Pons (tissue), 1 donor: ENCODE measurements at regions not wholly inside any gene's neighbourhood (a gene's known extent, or its start where the extent isn't known, plus 50 kb on each side); places are given as distances from the start of the nearest gene placed in this dataset.
"Not testable (repeated sequence)": the region's sequence is repeated elsewhere in the genome, so short reads cannot be mapped to it uniquely, and the experiment has no call there.

Source experiments
- DNase-seq: peaks from one replicate; pipeline ENCODE4 v3.0.0-alpha.2; 2016; ENCODE audit warnings: low spot score

- no peak for DNase-seq
Measured at GRCh38 chr5:50343715-50344114, 97.4 kb downstream of the EMB start.

GRCh38 chr5:50340757-50341156, 100.3 kb downstream of the EMB start:
- no peak for DNase-seq

- not testable (repeated sequence) for DNase-seq
Measured at GRCh38 chr5:50330633-50331032, 110.5 kb downstream of the EMB start.

- no peak for DNase-seq
Measured at GRCh38 chr5:50328193-50328729, 112.8 kb downstream of the EMB start.

GRCh38 chr5:50325237-50325832, 115.8 kb downstream of the EMB start:
- peak; percentile 20 for DNase-seq

- DNase-seq = no peak
Measured at GRCh38 chr5:50320131-50320749, 120.8 kb downstream of the EMB start.

- no peak for DNase-seq
Measured at GRCh38 chr5:50318220-50318619, 122.9 kb downstream of the EMB start.

GRCh38 chr5:50306488-50306887, 134.6 kb downstream of the EMB start:
- not testable (repeated sequence) for DNase-seq

GRCh38 chr5:50302815-50303490, 138.1 kb downstream of the EMB start:
- DNase-seq = no peak

- no peak for DNase-seq
Measured at GRCh38 chr5:50301756-50302155, 139.3 kb downstream of the EMB start.

GRCh38 chr5:50300878-50301277, 140.2 kb downstream of the EMB start:
- DNase-seq = no peak

- DNase-seq = no peak
Measured at GRCh38 chr5:50299896-50300295, 141.2 kb downstream of the EMB start.

- no peak for DNase-seq
Measured at GRCh38 chr5:50292735-50293394, 148.2 kb downstream of the EMB start.

GRCh38 chr5:50280461-50280860, 160.6 kb downstream of the EMB start:
- not testable (repeated sequence) for DNase-seq
